Adrenal gland (tissue), 9 donors: ENCODE measurements at regions not wholly inside any gene's neighbourhood (a gene's known extent, or its start where the extent isn't known, plus 50 kb on each side); places are given as distances from the start of the nearest gene placed in this dataset.
A peak's percentile ranks its signal among the peaks of the same experiment; 100 is the strongest.
"Not testable (repeated sequence)": the region's sequence is repeated elsewhere in the genome, so short reads cannot be mapped to it uniquely, and the experiment has no call there.

Source experiments
- DNase-seq, 7 donors: peaks; one replicate each; pipeline ENCODE4 v3.0.0-alpha.2; 2019 to 2020
- H3K27ac ChIP-seq, 5 donors: fragments of 200-600 bp; sonication (generic) in 4 of 5; 1 replicate in 3 of 5; 2 replicates in 2 of 5; pipeline versions ENCODE4 v1.5.1 to v1.8.0; 2016 to 2020; ENCODE audit warnings: mild to moderate bottlenecking in 1 of 5
- H3K27me3 ChIP-seq: fragments of 200-600 bp; 2 replicates; pipeline ENCODE4 v1.8.0; 2021
- H3K36me3 ChIP-seq, 2 donors: fragments of 200-600 bp; replicated peaks in 1 of 2; 1 replicate in 1 of 2; 2 replicates in 1 of 2; pipeline versions ENCODE4 v1.5.1 to v1.8.0; 2018 to 2022
- H3K4me1 ChIP-seq, 2 donors: fragments of 200-600 bp; replicated peaks in 1 of 2; 1 replicate in 1 of 2; 2 replicates in 1 of 2; pipeline versions ENCODE4 v1.5.1 to v1.8.0; 2018 to 2021
- H3K4me3 ChIP-seq, 4 donors: fragments of 200-600 bp; sonication (generic) in 3 of 4; one replicate each; pipeline ENCODE4 v1.5.1; 2016 to 2018
- H3K9me3 ChIP-seq, 3 donors: fragments of 200-600 bp; sonication (generic) in 1 of 3; replicated peaks in 1 of 3; 1 replicate in 2 of 3; 2 replicates in 1 of 3; pipeline versions ENCODE4 v1.5.1 to v1.8.0; 2016 to 2021
- WGBS, 4 donors: extraction: QIAGEN DNeasy Blood & Tissue Kit in 2 of 4; methylation state at CpG; one replicate each; pipeline versions ENCODE4 v1.1.5 to v1.1.7; 2013 to 2017; 5-methylcytosine and 5-hydroxymethylcytosine counted together
- intact Hi-C, 2 donors: fragments of 100-400 bp; cut with DNase I; formaldehyde crosslinking; loops; one replicate each; pipeline versions ENCODE4 v1.14.1 to v1.15.0; 2022 to 2023
- TF ChIP-seq, protein P1 (sequence below), 6 experiments: fragments of 450-650 bp in 4 of 6; fragments of 200-600 bp in 2 of 6; sonication (generic) in 1 of 6; IDR thresholded peaks; 1 replicate in 5 of 6; 2 replicates in 1 of 6; pipeline versions ENCODE4 v1.5.1 to v1.8.0; 2016 to 2021; ENCODE audit warnings: antibody characterized with exemption in 6 of 6, mild to moderate bottlenecking in 2 of 6, moderate library complexity in 1 of 6
- donor health status: healthy with polysubstance abuse.
- donor health status: Bipolar disorder and iron deficiency.
- donor health status: DM: yes; HTN: yes; CAD: no.
- donor health status: DM: no; HTN: no; CAD: no.
- donor health status: DM: no; HTN: no; CAD: no.

- H3K4me3 ChIP-seq, DNase-seq, H3K9me3 ChIP-seq, H3K27ac ChIP-seq, H3K36me3 ChIP-seq, H3K4me1 ChIP-seq, intact Hi-C loops, H3K27me3 ChIP-seq: not testable (repeated sequence)
- 75 to 92% (median 81%) methylated on average over 1 of the region's 1 CpG for WGBS, 4 donors
These were observed 50.7 kb downstream of the PPIAL4D start for GRCh38 chr1:145191272-145191675.

DNA sequence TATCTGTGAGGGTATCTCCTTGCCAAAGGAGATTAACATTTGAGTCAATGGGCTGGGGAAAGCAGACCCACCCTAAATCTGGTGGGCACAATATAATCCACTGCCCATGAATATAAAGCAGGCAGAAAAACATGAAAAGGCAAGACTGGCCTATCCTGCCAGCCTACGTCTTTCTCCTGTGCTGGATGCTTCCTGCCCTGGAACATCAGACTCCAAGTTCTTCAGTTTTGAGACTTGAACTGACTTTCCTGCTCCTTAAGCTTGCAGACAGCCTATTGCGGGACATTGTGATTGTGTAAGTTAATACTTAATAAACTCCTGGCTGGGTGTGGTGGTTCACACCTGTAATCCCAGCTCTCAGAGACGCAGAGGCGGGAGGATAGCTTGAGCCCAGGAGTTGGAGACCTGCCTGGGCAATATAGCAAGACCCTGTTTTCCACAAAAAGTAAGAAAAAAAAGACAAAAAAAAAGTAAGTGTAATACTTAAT, 52.4 kb downstream of the PPIAL4D start:
- 84 to 100% (median 95%) methylated on average over 1 to 3 of the region's 4 CpGs for WGBS, 4 donors
- H3K36me3 ChIP-seq, H3K9me3 ChIP-seq, H3K4me1 ChIP-seq, H3K4me3 ChIP-seq, DNase-seq, H3K27ac ChIP-seq, intact Hi-C loops, H3K27me3 ChIP-seq: not testable (repeated sequence)

DNA sequence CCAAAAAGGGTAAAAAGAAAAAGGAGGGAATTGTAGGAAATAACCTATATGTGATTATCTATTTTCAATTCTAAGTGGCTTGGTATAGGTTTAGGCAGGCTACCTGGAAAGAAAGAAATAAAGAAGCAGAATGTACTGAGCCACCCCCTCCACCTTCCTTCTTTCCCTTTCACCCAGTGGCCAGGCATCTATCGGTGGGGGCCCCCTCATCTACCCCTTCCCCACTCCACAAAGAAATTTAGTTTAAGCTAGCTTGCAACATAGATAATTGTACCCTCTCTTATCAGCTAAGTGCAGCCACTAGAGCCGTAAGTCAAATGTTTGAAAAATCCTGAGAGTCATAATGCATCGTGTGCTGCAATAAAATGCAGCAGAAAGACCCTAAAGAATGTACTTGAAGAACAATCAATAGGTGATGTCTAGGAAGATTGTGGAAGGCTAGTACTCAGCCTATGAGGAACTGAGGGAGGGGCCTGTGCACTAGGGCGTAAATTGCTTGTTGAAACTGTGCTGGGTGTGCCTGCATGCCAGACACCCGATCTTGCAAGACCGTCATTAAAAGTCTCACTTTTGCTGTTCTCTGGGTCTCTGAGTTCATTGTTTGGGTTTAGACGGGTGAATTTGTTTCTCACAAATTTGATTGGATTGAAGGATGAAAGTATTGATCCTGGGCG, 53.0 kb downstream of the PPIAL4D start:
- intact Hi-C loops, H3K4me1 ChIP-seq, H3K27me3 ChIP-seq, H3K9me3 ChIP-seq, H3K27ac ChIP-seq, H3K4me3 ChIP-seq, H3K36me3 ChIP-seq, DNase-seq: not testable (repeated sequence)
- WGBS, 4 donors: 79 to 83% (median 81%) methylated on average over 5 to 7 of the region's 8 CpGs

DNA sequence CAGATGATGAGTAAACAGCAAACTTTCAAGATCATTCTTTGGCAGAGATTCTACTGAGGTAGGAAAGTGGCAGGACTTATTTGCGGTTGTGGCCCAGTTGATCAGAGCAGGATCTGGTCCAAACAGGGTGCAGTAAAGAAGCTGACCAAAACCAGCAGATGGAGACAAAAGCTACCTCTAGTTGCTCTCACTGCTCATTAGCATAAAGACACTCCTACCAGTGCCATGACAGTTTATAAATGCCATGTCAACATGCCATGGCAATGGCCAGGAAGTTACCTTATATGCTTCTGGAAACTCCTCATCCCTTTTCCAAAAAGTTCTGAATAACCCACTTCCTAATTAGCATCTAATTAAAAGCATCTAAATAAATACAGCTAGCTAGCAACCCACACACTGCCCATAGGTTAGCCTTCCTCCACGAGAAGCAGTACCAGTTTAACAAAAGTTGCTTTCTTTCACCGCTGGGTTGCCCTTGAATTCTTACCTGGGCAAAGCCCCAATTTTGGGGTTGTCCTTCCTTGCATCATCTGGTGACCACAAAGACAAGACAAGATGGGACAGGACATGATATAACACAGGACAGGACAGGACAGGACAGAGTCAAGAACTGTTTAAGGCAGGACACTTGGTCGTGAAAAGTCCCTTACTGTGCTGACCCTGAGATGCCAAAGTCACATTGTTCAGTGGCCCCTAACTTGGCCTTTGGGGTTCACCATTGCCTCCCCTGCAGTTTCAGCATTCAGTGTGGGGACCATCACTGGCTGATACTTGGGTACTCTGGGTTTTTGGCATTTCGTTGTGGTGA, 59.2 kb downstream of the PPIAL4D start:
- H3K9me3 ChIP-seq: not testable (repeated sequence)

DNA sequence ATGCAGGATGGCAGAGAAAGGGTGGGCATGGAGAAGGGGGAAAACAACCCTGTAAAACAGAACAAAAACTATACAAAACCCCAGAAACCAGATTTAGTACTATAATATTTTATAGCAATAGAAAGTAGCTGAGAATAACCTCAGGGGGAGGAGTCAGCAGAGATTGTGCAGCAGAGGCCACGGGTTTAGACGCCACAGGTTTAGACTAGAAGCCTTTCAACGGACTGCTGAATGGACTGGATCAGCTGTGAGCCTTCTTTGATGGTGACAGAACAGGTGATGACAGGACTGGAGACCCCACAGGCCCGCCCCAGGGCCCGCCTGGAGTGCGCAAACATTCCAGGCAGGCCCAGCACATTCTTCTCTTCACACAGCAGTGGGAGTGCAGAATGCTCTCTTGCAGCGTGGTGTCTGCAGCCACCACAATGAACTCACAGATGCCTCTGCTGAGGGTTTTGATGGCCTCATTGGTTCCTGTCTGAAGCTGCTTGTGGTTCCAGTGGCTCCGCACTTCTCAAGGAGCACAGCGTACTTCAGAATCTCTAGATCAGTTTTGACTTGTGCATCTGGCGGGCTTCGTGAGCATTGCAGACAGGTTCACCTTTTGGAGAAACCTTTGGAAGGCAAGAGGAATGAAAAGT, 65.6 kb downstream of the PPIAL4D start:
- intact Hi-C loops, H3K9me3 ChIP-seq, H3K27me3 ChIP-seq, H3K36me3 ChIP-seq, H3K27ac ChIP-seq, DNase-seq, H3K4me3 ChIP-seq, H3K4me1 ChIP-seq: not testable (repeated sequence)
- 92 to 100% (median 95%) methylated on average over 3 to 8 of the region's 11 CpGs for WGBS, 4 donors

More for the DNA sequence above, 59.2 kb downstream of the PPIAL4D start:
- intact Hi-C loops, H3K4me3 ChIP-seq, H3K27me3 ChIP-seq, H3K36me3 ChIP-seq, H3K4me1 ChIP-seq, H3K27ac ChIP-seq, DNase-seq: not testable (repeated sequence)
- TF ChIP-seq, protein P1, sequence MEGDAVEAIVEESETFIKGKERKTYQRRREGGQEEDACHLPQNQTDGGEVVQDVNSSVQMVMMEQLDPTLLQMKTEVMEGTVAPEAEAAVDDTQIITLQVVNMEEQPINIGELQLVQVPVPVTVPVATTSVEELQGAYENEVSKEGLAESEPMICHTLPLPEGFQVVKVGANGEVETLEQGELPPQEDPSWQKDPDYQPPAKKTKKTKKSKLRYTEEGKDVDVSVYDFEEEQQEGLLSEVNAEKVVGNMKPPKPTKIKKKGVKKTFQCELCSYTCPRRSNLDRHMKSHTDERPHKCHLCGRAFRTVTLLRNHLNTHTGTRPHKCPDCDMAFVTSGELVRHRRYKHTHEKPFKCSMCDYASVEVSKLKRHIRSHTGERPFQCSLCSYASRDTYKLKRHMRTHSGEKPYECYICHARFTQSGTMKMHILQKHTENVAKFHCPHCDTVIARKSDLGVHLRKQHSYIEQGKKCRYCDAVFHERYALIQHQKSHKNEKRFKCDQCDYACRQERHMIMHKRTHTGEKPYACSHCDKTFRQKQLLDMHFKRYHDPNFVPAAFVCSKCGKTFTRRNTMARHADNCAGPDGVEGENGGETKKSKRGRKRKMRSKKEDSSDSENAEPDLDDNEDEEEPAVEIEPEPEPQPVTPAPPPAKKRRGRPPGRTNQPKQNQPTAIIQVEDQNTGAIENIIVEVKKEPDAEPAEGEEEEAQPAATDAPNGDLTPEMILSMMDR (IDR thresholded peaks at IDR 0.05): peak in 2 of 6 experiments; percentile 15 to 20
- WGBS, 4 donors: 85 to 86% (median 85%) methylated on average over 3 of the region's 5 CpGs

DNA sequence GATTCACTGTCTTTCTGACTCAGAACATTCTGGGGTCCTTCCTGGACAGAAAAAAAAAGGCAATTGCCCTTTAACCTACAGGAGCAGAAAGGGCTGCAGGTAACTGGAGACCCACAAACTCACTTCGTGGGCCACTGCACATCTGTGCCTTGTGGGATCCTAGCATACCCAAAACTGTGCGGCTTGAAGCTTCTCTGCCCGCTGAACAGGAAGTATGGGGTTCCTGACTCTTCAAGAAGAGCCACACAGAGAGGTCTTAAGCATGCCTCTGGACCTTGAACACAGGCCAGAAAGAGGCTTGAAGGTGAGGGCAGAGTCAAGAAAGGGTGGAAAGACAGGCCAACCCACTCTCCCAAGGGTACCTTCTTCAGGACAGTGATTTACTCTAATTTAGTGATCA, 67.6 kb downstream of the PPIAL4D start:
- H3K4me1 ChIP-seq, H3K9me3 ChIP-seq, DNase-seq, H3K27me3 ChIP-seq, H3K36me3 ChIP-seq, H3K27ac ChIP-seq, intact Hi-C loops, H3K4me3 ChIP-seq: not testable (repeated sequence)
- WGBS, 4 donors: no CpG with 5 or more reads among the region's 3 CpGs

DNA sequence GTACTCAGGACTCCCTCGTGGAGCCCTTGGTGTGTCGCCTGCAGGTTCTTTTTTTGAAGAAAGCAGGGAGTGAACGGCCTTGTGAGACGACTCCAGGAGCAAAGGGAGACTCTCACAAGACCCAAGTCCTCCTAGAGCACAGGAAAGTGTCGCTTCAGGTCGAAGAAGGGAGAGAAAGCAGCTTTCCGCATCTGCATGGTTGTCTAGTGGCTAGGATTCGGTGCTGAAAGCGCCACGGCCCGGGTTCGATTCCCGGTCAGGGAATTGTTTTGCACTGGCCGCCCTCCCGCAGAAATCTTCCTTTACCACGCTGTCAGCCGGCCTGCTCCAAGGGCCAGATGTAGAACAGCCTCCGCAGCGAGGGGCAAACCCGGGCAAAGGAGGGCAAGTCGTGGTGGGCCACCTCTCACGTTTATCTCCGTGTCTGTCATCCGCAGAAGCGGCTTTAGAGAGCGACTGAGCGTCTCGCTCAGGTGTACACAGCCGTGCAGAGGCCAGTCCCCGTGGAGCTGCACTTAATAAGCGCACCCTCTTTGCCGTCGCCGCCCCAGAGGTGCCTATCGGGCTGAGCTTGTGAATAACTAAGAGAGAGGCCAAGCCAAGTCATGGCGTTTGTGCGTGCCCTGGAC, 72.6 kb downstream of the FAM72D start:
- DNase-seq, H3K4me3 ChIP-seq, H3K36me3 ChIP-seq, H3K27me3 ChIP-seq, H3K9me3 ChIP-seq, intact Hi-C loops, H3K27ac ChIP-seq, H3K4me1 ChIP-seq: not testable (repeated sequence)
- WGBS, 4 donors: 29 to 46% (median 35%) methylated on average over 5 to 21 of the region's 37 CpGs

GRCh38 chr1:145164360-145164759, 68.6 kb downstream of the FAM72D start:
- H3K27ac ChIP-seq, H3K36me3 ChIP-seq, intact Hi-C loops, H3K4me3 ChIP-seq, H3K9me3 ChIP-seq, H3K4me1 ChIP-seq, DNase-seq, H3K27me3 ChIP-seq: not testable (repeated sequence)
- WGBS, 4 donors: no CpG with 5 or more reads among the region's 3 CpGs
